Astrocyte (in vitro differentiated cells and primary cell): ENCODE measurements at regions not wholly inside any gene's neighbourhood (a gene's known extent, or its start where the extent isn't known, plus 50 kb on each side); places are given as distances from the start of the nearest gene placed in this dataset.

ENCODE experiments used
- EZH2 ChIP-seq: IDR thresholded peaks from 2 replicates; pipeline ENCODE4 v1.6.1; 2012; ENCODE audit warnings: mild to moderate bottlenecking, low read length, inconsistent platforms; ENCODE audit not compliant: insufficient read depth
- TF ChIP-seq, protein P1 (sequence below): IDR thresholded peaks from 2 replicates; pipeline ENCODE4 v1.5.1; 2011; ENCODE audit warnings: low read depth, mild to moderate bottlenecking, inconsistent platforms, low read length, moderate library complexity; ENCODE audit not compliant: insufficient read depth

DNA sequence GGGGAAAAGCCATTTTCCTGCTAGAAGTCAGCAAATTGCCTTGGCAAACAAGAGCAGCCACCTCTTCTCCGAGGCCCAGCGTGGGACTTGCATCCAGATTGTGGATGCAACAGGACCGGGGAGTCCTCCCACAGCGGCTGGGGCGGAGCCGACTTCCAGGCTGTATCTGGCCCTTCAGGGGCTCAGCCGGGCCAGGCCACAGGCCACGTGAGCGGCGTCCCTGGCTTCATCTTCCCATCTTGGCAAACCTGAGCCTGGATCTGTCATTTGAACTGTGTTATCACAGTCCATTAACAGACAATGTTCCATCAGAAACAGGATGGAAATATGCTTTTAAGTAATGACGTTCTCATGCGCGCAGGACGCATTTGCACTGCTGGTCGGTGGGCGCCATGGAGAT, 483.5 kb upstream of the SALL3 start:
- TF ChIP-seq, protein P1, sequence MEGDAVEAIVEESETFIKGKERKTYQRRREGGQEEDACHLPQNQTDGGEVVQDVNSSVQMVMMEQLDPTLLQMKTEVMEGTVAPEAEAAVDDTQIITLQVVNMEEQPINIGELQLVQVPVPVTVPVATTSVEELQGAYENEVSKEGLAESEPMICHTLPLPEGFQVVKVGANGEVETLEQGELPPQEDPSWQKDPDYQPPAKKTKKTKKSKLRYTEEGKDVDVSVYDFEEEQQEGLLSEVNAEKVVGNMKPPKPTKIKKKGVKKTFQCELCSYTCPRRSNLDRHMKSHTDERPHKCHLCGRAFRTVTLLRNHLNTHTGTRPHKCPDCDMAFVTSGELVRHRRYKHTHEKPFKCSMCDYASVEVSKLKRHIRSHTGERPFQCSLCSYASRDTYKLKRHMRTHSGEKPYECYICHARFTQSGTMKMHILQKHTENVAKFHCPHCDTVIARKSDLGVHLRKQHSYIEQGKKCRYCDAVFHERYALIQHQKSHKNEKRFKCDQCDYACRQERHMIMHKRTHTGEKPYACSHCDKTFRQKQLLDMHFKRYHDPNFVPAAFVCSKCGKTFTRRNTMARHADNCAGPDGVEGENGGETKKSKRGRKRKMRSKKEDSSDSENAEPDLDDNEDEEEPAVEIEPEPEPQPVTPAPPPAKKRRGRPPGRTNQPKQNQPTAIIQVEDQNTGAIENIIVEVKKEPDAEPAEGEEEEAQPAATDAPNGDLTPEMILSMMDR, result no peak
- no peak for TF ChIP-seq EZH2
